NCI-H2107 treated with DMSO at 0.1 percent for 48 hours (cell line): ENCODE measurements at regions not wholly inside any gene's neighbourhood (a gene's known extent, or its start where the extent isn't known, plus 50 kb on each side); places are given as distances from the start of the nearest gene placed in this dataset.
"Not testable (repeated sequence)": the region's sequence is repeated elsewhere in the genome, so short reads cannot be mapped to it uniquely, and the experiment has no call there.

ENCODE experiments used
- DNase-seq: peaks from one replicate; lab custom pipeline; 2025; ENCODE audit not compliant: unreplicated experiment; lab: John Stamatoyannopoulos, UW

DNA sequence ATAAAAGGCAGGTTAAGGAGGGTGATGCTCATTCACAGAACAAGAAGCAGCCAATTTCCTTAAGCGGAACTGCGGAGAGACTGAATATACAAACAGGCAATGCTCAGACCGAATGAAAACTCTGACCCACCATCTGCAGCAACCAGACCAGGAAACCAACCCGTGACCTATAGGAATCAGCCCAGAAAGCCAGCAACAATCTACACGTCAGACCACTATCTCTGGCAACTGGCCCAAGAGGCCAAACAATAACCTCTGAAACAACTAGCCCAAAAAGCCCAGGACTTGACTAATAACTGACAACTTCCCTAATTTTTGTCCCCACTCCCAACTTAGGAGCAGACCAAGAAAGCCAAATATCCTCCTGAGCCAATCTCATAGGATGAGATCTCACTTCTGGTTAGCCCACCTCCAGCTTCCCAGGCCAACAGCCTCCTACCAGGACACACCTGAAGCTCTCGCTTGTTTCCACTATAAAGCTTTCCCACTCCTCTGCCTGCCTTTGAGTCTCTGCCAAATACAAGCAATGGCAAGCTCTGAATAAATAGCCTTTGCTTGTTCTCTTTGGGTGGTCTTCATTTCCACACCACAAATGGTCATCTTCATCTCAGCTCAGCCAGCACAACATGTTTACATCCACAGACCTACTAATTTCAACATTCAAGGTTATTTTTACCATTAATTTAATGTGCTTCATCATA is 168.5 kb downstream of the HSD17B3 start:
- DNase-seq = no peak

DNA sequence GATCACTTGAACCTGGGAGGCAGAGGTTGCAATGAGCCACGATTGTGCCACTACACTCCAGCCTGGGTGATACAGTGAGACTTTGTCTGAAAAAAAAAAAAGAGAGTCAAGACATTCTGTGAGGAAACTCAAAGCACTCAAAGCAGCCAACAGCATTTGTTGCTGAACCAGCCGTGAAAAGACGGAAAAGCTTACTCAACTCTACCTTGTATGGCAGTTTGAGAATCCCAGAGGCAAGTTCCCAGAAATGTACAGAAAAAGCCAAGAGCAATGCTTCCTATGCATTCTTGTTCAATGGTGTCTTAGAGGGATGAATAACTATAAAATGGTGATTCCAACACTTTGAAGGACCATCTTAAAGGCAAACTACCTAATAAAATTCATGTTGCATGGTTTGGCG is 170.2 kb downstream of the HSD17B3 start:
- DNase-seq = no peak

DNA sequence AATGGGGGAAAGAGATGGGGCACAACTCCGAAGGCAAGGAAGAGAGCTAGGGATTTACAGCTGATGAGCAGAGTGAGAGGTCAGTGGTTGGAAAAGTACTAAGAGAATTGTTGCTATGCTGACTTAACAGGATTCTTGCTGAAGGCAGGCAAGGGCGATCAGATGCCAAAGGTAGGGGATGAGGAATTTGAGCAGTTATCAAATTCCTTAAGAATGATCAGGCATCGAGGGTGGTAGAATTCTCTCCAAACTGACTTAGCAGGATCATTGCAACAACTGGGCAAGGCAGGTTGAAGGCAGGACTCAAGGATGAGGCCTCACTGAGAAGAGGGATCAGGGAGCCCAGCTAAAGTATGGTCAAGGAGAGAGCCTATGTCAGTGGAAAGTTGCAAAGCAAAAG is 171.0 kb downstream of the HSD17B3 start:
- DNase-seq = no peak

DNA sequence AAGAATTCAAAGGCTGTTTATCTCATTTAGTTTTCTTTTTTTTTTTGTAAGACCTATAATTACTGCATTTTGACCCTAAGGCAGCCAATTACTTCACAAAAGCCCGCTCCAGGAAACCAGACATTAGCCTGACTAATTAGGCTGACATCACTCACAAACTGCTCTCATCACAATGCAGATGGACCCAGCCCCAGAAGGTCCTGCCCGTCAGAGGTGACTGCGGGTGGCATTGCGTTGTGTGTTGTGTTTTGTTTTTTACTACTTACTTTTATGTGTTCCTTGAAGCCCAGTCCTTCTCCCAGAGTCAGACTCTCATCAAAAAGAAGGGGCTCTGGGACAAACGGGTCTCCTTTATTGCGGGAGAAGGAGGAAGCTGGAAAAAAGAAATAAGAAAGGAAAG is 172.2 kb downstream of the HSD17B3 start:
- DNase-seq = no peak

DNA sequence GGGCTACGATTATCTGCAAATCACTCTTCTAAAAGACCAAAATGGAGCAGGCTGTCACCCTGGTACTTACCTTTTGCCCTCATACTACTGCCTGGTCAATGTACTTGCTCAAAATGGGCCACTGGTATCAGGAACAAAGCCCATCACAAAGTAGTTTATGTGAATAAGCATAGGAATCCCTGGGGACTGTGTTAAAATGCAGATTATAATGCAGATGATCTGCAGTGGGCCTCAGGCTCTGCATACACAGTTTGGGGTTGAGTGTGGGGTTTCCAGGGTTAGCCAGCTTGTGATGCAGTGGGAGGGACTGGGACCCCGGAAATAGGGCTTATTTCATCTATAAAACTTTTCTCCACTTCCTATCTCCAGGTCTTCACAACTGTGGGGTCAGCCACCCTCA is 173.1 kb downstream of the HSD17B3 start:
- no peak for DNase-seq

DNA sequence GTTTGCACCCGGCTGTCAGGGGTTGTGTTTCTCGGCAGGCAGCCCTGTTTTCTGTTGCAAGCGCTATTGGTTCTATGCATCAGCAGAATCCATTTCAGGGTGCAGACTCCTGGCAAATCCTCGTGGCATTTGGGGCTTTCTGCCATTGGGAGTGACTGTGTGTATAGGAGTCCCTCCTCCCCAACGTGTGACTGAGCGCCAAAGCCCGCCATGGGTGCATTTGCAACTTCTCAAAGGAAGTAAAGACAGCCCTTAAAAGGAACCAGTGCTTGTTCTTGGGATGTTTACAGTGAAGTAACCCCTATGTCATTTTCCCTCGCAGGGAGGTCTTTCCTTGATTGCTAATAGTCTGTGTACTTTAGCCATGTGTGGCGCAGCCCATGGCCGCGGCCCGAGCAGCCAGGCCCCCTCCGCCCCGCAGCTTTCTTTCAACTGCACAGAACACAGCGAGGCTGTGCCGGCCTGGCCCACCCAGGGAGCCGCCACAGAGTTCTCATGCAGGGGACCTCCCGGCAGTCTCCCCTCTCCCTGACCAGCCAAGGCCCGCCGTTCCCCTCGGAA is 175.6 kb downstream of the HSD17B3 start:
- DNase-seq = no peak

DNA sequence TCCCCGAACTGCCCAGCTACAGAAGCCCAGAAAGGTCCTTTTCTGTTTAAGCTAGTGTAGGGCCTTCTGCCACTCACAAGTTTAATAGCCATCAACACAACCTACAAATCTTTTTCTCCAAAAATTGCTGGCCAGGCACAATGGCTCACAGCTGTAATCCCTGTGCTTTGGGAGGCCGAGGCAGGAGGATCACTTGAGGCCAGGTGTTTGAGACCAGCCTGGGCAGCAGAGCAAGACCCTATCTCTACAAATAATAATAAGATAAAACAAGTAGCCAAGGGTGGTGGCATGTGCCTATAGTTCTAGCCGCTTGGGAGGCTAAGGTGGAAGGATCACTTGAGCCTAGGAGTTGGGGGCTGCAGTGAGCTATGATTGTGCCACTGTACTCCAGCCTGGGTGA is 176.4 kb downstream of the HSD17B3 start:
- DNase-seq = no peak

DNA sequence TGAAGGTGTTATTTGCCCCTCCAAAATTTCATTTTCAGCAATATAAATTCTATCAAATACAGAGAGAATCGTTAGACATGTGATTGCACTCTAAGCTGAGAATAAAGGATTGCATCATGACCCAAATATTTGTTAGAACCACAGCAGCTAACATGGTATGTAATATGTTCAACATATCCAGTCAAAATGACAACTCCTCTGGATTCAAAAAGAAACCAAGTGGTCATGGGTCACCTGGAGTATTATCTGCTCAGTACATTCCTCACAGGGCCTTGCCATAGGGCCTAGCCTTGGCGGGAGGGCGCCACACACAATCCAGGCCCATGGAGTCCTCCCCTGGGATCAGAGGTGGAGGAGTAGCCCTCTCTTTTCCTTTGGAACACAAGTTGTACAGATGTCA is 179.2 kb downstream of the HSD17B3 start:
- no peak for DNase-seq

DNA sequence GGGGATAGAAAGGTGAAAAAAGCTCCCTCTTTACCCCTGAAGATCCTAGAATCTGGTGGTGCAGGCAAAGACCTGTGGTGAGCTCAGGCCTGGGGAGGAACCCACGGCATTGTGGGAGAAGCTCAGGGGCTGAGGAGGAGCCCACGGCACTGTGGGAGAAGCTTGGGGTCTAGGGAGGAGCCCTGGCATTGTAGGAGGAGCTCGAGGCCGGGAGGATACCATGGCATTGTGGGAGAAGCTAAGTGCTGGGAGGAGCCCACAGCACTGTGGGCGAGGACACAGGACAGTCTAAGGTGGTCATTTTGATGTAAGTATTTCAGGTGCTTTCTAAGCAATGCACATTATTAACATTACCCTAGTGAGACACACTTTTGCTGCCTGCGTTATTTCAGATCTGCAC is 179.7 kb downstream of the HSD17B3 start:
- no peak for DNase-seq

DNA sequence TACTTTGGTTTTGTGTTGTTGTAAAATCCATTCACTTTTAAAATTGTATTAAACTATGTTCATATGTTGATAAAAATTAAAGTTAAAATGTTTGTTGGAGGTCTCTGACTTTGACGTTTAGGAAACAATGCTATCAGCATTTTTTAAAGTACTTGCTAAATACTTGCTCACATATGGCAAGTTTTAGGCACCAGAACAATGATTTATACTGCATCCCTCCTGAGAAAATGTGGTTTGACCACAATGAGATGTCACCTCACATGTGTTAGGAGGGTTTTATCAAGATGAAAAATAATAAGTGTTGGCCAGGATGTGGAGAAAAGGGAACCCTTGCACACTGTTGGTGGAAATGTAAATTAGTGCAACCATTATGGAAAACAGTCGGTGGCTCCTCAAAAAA is 180.8 kb downstream of the HSD17B3 start:
- no peak for DNase-seq

DNA sequence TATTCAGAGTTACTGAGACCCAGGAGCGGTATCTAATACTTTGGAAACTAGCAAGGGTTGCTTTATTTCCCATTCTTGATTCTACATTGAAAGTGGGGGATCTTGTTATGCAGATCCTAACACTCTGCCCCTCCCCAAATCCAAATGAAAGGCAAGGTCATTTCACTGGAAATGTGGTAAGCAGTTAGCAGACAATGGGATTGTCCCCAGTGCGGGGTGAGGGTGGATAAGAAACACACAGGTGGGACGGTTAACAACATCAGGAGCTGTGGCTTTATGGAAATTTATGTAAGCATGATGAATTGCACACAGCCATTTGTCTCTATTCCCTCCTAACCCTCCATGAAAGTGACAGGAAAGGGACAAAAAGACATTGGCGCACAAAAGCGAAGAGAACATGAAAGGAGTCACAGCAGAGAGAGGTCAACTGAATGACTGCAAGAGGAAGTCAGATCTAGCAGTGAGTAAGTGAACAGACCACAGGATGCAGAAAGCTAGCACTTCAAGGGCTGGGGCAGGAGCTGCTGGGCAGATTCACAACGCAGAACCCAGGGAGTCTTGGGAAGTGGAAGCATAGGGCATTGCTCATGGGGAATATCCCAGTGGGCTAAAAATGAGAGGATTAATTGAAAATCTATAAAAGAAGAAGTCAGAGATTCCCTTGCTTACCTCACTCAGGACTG is 184.4 kb downstream of the HSD17B3 start:
- DNase-seq = no peak

DNA sequence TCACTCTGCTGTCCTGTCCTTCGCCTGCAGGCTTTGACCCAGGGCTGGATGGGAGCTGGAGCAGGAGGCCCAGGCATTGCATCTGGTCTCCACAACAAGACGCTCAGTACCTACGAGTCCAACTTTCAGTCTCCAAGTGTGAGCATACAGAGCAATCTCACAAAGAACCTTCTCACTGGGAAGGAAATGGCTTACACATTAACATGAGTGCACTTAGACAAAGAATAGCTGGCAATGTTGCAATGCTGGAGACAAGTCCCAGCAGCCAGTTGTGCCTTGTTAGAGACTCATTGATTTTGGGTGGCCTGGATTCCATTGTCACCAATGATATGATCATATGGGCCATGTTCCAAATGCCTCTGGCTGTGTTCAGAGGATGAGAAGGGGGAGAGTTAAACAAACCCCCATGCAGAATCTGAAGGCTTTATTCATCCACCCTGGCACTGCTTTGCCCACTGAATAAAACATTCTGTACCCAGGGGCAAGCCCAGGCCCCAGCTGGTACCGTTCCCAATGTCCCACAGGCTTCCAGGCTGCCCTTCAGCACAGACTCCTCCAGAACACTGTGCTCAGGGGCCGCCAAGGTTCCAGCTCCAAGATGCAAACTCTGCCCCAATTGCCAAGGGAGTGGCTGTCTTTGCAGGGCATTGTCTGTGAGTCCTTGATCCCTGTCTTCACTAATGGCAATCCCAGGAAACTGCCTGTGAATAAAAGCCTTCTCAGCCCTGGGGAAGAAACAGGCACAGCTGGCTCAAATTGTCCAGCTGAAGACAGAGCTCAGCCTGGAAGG is 185.5 kb downstream of the HSD17B3 start:
- no peak for DNase-seq

DNA sequence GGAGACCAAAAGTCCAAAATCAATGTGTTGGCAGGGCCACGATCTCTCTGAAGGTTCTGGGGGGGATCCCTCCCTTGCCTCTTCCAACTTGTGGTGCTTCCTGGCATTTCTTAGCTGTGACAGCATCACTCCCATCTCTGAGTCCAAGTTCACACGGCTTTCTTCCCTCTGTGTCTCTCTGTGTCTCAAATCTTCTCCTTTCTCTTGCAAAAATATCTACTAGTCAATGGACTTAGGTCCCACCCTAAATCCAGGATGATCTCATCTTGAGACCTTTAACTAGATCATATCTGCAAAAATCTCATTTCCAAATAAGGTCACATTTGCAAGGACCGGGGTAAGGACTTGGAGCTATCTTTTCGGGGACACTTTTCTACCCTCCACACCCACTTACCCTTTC is 186.1 kb downstream of the HSD17B3 start:
- DNase-seq = no peak

DNA sequence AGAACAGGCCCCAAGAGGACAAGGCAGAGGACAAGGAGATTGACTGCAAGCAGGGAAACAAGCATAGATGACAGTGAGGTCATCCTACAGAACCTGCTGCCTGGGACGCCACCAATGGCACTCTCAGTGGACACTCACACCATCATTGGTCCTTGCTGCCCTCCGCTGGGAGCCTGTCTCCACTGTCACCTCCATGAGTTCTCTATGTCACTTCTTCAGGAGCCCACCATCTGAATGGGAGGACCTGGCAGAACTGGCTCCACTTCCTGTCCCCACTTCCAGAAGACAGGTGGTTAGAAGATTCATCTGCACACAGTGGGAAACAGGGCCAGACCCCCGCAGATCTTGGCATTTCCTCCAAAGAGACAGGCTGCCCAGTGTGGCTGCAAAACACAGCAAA is 188.9 kb downstream of the HSD17B3 start:
- DNase-seq = no peak

DNA sequence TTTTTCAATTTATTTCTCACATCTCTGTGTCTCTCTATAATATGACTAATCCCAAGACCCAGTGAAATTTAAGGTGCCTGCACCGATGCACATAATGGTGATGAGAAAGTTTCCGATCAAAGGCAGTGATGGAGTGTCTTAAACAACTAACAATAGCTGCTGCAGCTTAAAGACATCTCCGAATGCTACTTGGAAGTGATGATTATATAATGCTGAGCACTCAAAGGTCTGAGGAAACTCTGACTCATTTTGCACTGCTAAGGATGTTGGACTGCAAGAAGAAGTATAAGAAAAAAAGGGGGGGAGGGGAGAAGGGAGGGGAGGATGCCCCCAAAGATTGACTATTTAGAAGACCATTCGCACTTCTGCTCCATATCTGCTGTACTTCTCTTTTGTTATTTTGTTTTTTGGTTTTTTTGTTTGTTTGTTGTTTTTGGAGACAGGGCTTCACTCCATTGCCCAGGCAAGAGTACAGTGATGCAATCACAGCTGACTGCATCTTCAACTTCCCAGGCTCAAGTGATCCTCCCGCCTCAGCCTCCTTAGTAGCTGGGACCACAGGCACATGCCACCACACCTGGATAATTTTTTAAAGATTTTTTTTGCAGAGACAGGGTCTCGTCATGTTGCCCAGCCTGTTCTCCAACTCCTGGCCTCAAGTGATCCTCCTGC is 192.2 kb downstream of the HSD17B3 start:
- no peak for DNase-seq

DNA sequence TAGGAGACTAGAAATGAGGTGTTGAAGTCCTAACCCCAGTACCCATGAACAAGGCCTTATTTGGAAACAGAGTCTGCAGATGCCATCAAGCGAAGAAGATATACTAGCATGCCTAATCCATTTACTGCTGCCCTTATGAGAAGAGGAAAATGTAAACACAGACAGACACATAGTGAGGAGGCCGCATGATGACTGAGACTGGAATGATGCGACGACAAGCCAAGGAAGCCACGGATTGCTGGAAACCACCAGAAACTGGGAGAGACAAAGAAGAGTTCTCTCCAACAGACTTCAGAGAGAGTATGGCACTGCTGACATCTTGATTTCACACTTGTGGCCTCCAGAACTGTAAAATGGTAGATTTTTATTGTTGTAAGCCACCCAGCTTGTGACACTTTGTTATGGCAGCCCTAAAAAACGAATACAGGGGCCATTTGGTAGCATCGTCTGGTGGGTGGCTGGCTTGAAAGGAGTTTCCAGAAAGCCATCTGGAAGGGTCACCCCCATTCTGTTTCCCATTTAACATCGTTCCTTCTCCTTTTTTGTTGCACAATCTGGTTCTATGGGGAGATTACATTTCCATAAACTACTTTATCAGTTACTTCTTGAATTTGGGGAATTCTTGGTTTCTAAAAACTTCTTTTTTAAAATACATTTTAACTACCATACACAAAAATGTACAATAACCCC is 193.1 kb downstream of the HSD17B3 start:
- no peak for DNase-seq

DNA sequence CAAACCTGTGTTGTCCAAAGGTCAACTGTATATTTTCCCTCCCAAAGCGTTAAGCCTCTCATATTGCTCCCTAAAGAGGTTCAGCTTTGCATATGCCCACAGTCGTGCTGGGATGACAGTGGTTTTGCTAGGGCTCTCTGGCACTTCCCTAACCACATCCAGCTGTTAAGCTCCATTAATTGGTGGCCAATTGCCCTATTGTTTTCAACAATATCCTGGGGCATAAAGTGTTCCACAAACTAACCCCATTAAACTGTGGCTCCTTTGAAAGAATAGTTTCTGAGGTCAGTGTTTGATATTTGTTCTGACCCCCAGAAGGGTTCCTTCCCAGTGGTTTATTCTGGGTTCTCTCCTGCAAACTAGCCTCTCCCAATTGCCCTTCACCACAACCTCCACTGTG is 194.5 kb downstream of the HSD17B3 start:
- no peak for DNase-seq

DNA sequence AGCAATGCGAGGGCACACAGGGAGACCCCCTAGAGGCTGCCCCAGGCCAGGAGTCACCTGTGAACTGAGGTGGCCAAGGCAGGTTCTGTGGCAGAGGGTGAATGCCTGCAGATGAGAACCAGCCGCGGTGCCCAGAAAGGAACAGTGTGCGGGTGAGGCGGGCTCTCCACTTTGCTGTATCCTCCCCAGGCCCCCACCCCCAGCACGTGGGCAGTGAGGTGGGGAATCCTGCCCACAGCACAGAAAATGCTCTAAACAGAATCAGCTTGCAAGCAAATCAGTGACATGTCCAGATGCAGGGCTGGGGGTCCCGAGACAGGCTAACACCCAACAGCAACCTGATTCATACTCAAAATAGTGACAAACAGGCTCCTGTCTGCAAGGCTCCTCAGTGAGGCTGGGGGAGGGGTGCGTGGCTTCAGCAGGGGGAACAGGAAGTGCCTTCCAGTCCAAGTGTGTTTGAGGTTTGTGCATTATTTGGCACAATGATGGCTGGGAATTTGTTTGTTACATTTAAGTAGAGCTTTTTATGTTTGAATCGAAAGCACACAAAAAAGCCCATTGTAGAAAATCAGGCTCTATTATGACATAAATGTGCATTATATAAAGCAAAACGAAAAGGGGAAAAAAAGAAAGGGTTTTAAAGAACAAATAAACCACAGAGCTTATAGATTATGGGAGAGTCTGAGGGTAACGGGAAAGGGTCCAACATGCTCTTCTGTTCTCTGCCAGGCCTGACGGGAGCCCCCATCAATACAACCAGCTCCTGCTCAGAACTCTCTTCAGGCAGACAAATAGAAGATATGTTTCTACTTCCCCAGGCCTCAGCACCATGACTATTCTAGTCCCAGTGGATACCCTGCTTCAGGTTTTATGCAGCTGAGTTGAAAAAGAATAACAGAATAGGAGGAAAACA is 201.3 kb downstream of the HSD17B3 start:
- DNase-seq = no peak

DNA sequence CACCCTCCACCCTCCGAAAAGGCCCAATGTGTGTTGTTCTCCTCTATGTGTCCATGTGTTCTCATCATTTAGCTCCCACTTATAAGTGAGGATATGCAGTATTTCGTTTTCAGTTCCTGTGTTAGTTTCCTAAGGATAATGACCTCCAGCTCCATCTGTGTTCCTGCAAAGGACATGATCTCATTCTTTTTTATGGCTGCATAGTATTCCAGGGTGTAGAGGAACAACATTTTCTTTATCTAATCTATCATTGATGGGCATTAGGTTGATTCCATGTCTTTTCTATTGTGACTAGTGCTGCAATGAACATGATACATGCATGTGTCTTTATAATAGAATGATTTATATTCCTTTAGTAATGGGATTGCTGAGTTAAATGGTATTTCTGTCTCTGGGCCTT is 211.3 kb downstream of the HSD17B3 start:
- not testable (repeated sequence) for DNase-seq
